RCC 7860 (cell line): ENCODE measurements at regions not wholly inside any gene's neighbourhood (a gene's known extent, or its start where the extent isn't known, plus 50 kb on each side); places are given as distances from the start of the nearest gene placed in this dataset.
"Not testable (repeated sequence)": the region's sequence is repeated elsewhere in the genome, so short reads cannot be mapped to it uniquely, and the experiment has no call there.

Experiments
- DNase-seq: peaks from one replicate; pipeline ENCODE4 v3.0.0-alpha.2; 2015; ENCODE audit warnings: low spot score
- FAIRE-seq: peaks from 2 replicates; lab custom pipeline; 2012; peaks lifted over from hg19 to GRCh38; lab: Jason Lieb, UNC

- not testable (repeated sequence) for FAIRE-seq
Measured at GRCh38 chr2:90325796-90326353, 1634.4 kb downstream of the RPIA start.

GRCh38 chr2:90355546-90355945 lies 1664.1 kb downstream of the RPIA start:
- not testable (repeated sequence) for FAIRE-seq, DNase-seq

More at GRCh38 chr2:90325796-90326353, 1634.4 kb downstream of the RPIA start:
- DNase-seq: not testable (repeated sequence)

GRCh38 chr2:90359344-90359743 lies 1667.9 kb downstream of the RPIA start:
- not testable (repeated sequence) for FAIRE-seq, DNase-seq

- not testable (repeated sequence) for FAIRE-seq, DNase-seq
Measured at GRCh38 chr2:90359887-90360730, 1668.6 kb downstream of the RPIA start.

GRCh38 chr2:90360731-90361035 lies 1669.2 kb downstream of the RPIA start:
- FAIRE-seq, DNase-seq: not testable (repeated sequence)
